ENCODE measurements at regions not wholly inside any gene's neighbourhood (a gene's known extent, or its start where the extent isn't known, plus 50 kb on each side); places are given as distances from the start of the nearest gene placed in this dataset.

DNA sequence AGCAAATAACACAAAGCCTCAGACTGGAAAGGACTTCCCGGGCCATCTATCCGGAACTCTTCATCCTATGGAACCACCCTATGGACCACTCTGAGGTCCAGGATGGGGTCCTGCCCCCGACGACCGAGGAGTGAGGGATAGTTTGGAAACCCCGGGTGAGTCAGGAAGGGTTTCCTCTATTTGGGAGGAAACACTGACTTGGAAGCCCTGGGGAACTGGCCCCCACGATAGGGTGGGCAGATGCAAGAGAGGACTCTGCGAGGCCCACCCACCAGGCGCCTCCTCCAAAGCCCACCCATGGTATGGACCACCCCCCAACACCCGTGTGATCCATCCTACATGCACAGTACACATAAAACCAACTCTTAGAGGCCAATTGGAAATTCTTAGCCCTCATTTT lies 69.4 kb downstream of the CPN2 start:
- Histone ChIP-seq H3K4me3 (no peak overlapping the region), H3K27ac (no peak overlapping the region), H3K4me1 (peaks cover 13 to 32% of the 10 kb centered on the region in 2 donors), H3K36me3 (no peaks in the 10 kb centered on the region), H3K27me3 (no peaks in the 10 kb centered on the region), H3K9me3 (no peaks in the 10 kb centered on the region)
- TF ChIP-seq, protein P1, sequence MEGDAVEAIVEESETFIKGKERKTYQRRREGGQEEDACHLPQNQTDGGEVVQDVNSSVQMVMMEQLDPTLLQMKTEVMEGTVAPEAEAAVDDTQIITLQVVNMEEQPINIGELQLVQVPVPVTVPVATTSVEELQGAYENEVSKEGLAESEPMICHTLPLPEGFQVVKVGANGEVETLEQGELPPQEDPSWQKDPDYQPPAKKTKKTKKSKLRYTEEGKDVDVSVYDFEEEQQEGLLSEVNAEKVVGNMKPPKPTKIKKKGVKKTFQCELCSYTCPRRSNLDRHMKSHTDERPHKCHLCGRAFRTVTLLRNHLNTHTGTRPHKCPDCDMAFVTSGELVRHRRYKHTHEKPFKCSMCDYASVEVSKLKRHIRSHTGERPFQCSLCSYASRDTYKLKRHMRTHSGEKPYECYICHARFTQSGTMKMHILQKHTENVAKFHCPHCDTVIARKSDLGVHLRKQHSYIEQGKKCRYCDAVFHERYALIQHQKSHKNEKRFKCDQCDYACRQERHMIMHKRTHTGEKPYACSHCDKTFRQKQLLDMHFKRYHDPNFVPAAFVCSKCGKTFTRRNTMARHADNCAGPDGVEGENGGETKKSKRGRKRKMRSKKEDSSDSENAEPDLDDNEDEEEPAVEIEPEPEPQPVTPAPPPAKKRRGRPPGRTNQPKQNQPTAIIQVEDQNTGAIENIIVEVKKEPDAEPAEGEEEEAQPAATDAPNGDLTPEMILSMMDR (IDR thresholded peaks at IDR 0.05), result no peak
- no peak for DNase-seq (ENCODE audit: low spot score in 2 of 2)
- intact Hi-C loops (cut with DNase I), result no loop called here

DNA sequence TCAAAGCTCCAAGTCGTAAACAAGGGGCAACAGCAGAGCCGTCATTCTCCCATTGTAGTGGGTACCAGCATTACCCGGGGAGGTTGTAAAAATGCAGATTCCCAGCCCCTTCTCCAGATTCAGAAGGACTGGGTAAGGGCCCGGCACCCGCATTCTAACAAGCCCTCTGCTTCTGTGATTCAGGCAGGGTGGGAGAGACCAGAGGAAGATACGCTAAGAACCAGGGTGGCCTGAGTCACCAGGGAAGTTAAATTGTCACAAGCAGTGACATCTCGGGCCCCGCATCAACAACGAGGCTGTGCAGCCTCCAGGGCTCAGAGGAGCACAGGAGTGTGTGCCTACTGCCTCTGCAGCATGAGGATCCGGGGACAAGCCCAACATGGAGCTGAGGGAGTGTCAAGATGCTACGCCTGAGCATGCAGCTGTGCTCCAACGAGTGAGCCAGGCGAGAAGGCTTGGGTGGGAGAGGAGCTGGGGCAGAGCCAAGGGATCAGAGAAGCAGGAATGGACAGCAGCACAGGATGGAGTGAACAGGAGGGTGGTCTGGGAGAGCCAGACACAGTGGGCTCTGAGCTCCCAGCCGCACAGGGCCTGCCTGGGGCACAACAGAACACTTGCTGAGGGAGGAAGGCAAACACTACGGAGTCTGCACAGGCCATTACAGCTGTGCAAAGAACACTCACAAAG lies 68.5 kb downstream of the CPN2 start:
- Histone ChIP-seq H3K27ac (no peak overlapping the region), H3K4me1 (peaks cover 13 to 24% of the 10 kb centered on the region in 2 donors), H3K9me3 (no peaks in the 10 kb centered on the region), H3K36me3 (no peaks in the 10 kb centered on the region), H3K27me3 (no peaks in the 10 kb centered on the region), H3K4me3 (no peak overlapping the region)
- TF ChIP-seq, protein P1 (IDR thresholded peaks at IDR 0.05), result no peak
- intact Hi-C loops (cut with DNase I), result no loop called here
- no peak for DNase-seq (ENCODE audit: low spot score in 2 of 2)

DNA sequence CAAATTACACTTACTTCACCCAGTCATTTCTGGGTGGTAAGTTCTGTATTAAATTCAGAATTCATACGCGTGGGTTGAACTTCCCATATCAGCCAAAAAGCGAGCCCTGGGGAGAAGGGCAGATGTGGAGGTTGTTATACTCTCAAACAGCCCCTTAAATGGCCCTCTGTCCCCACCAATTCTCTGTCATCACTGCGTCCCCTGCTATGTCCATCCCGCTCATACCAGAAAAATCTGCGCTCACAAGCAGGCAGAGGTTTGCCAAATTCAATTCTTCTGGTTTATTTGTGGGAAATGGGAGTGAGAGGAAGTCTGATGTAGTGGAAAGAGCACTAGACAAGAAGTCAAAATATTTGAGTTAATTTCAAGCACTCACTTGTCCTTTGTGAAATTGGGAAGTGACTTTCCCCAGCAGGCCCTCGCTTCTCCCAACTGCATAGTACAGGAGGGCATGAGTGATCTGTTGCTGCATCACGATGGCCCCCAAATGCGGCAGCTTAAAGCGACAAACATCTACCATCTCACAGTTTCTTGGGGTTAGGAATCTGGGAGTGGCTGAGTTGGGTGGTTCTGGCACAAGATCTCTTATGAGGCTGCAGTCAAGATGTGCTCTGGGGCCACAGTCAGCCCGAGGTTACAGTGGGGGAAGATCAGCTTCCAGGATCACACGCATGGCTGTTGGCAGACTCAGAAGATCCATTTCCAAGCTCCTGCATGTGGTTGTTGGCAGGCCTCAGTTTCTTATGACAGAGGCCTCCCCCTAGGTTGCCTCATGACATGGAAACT lies 67.7 kb downstream of the CPN2 start:
- TF ChIP-seq, protein P1 (IDR thresholded peaks at IDR 0.05), result no peak
- DNase-seq (ENCODE audit: low spot score in 2 of 2), result no peak
- peaks cover 9 to 16% of the 10 kb centered on the region in 2 donors for H3K4me1 ChIP-seq
- H3K27me3 ChIP-seq, result no peaks in the 10 kb centered on the region
- no peaks in the 10 kb centered on the region for H3K36me3 ChIP-seq
- H3K9me3 ChIP-seq, result no peaks in the 10 kb centered on the region
- intact Hi-C loops (cut with DNase I), result no loop called here
- H3K27ac ChIP-seq, result no peak overlapping the region
- H3K4me3 ChIP-seq, result no peak overlapping the region

DNA sequence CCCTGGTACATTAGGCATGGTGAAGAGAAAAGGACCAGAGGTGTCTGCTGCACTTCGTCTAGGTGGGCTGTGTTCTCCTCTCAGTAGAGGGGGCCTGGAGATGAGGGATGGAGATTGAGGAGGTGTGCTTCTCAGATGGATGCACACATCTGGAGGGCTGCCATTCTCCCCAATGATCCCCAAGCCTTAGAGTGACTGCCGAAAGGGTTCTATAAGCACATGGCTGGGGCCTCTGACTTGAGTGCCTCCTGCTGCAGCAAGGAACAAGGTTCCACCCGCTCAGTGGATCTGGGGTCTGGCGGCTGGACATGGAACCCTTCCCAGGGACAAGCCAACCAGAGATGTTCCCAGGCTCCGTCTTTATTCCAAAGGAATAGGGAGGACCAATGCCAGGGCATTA lies 66.8 kb downstream of the CPN2 start:
- DNase-seq (ENCODE audit: low spot score in 2 of 2), result no peak
- intact Hi-C loops (cut with DNase I), result no loop called here

DNA sequence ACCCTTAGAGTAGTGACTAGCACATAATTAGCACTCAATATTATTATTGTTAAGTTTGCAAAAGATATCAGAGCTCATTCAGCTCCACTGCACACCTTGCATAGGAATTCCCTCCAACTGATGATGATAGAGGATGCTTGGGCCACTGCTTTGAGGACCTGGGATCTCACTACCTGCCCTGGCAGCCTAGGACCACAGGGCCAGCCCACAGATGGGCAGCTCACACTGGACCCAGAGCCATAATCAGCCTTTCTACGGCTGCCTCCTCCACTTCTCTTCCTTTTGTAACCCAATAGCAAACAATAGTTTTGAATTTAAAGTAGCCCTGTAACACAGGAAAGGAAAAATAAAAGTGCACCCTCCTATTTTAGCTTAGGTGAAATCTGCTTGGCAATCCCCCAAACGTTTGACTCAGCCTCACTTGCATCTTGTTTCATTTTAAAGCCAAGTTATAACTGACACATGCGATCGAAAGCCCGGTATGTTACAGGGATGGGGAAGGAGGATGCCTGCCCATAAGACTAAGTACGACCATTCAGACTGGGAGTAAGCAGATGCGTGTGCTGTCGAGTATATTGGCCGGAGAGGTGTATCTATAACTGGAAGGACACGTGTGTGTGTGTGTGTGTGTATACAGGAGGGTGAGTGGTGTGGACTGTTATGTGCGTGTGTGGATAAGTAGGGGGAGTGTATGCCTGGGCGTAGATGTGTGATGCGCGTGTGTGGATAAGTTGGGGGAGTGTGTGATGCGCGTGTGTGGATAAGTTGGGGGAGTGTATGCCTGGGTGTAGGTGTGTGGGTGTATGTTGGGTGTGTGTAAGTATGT lies 65.9 kb downstream of the CPN2 start:
- Histone ChIP-seq H3K27ac (no peak overlapping the region), H3K27me3 (no peaks in the 10 kb centered on the region), H3K36me3 (no peaks in the 10 kb centered on the region), H3K9me3 (no peaks in the 10 kb centered on the region), H3K4me1 (no peaks in the 10 kb centered on the region), H3K4me3 (no peak overlapping the region)
- no peak for DNase-seq (ENCODE audit: low spot score in 2 of 2)
- intact Hi-C loops (cut with DNase I), result no loop called here
- TF ChIP-seq, protein P1 (IDR thresholded peaks at IDR 0.05), result no peak

More for the DNA sequence above, 66.8 kb downstream of the CPN2 start:
- TF ChIP-seq, protein P1 (IDR thresholded peaks at IDR 0.05), result no peak
- Histone ChIP-seq H3K4me1 (peaks cover 0 to 6% of the 10 kb centered on the region in 2 donors), H3K4me3 (no peak overlapping the region), H3K36me3 (no peaks in the 10 kb centered on the region), H3K27ac (no peak overlapping the region), H3K27me3 (no peaks in the 10 kb centered on the region), H3K9me3 (no peaks in the 10 kb centered on the region)
